Amniotic epithelial cell (primary cell): ENCODE measurements at regions not wholly inside any gene's neighbourhood (a gene's known extent, or its start where the extent isn't known, plus 50 kb on each side); places are given as distances from the start of the nearest gene placed in this dataset.
"Not testable (repeated sequence)": the region's sequence is repeated elsewhere in the genome, so short reads cannot be mapped to it uniquely, and the experiment has no call there.

ENCODE experiments used
- DNase-seq: peaks from one replicate; pipeline ENCODE4 v3.0.0-alpha.2; 2010; ENCODE audit warnings: low read depth

DNA sequence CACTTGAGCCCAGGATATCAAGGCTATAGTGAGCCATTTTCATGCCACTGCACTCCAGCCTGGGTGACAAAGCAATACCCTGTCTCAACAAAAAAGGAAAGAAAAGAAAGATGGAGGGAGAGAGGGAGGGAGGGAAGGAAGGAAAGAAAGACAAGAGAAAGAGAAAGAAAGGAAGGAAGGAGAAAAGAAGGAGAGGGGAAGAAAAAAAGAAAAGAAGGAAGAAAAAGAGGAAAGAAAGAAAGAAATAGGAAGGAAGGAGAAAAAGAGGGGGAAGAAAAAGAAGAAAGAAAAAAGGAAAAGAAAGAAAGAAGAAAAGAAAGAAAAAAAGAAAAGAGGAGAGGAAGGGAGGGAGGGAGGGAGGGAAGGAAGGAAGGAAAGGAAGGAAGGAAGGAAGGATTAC lies 321.5 kb upstream of the CNTNAP2 start:
- no peak for DNase-seq

GRCh38 chr7:145784809-145785780 lies 331.5 kb upstream of the CNTNAP2 start:
- no peak for DNase-seq

DNA sequence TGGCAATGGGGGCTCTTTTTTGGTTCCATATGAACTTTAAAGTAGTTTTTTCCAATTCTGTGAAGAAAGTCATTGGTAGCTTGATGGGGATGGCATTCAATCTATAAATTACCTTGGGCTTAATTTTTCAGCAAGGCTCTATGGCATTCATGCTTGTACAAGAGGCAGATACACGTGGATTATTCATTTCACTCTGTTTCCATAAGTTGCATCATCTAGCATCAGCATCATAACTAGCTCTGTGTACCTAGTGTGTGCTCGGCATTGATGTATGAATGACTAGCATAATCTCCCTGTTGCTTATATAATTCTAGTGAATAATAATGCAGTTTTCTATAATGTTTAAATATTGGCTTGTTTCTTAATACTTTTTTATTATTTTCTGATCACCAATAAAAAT lies 335.2 kb upstream of the CNTNAP2 start:
- DNase-seq = not testable (repeated sequence)

DNA sequence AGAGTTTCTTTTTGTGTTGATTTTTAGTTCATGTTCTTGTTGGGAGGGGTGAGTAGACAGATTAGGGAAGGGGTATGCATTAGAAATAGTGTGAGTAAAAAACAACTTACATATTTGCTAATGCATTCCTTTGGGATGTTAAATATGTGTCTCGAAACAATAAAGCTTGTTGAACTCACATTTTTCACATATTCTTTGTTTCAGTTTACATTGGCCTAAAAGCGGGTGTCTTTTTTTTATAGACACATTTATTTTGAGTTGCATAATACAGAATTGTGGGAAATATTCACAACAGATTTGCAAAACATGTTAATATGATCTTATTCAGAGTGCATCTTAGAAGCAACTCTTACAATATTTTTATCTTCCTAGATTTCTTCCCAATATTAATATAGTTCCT lies 337.5 kb upstream of the CNTNAP2 start:
- DNase-seq = no peak

DNA sequence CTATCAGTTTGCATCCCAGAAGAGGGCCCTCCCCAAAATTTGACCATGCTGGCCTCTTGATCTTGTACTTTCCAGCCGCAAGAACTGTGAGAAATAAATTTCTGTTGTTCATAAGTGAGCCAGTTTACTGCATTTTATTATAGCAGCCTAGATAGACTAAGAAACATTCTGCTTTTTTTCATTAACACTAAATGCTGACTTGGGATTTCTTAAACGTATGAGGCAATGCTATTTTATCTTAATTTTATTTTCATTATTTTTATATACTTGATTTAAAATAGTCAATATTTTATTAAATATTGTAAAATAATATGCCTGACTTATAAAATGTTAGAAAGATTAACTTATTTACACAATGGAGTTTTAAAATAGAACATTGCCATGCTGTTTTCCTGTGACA lies 341.8 kb upstream of the CNTNAP2 start:
- no peak for DNase-seq

DNA sequence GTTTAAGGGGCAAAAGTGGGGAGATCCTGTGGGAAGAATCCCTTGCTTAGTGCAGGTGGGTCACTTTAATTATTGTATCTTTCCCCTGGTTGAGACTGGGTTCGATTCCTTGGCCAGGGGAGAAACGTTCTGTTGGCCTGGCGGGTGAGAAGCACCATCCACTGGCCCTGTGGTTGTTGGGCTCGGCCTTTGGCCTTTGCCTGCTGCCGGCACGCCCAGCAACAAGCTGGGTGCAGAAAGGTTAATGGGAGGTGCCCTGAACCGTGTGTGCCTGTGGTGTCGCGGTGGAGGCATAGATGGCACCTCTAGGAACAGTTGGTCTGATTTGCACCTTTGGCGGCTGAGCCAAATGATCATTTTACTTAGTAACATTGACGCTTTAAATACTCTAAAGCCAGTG lies 363.6 kb upstream of the CNTNAP2 start:
- no peak for DNase-seq

DNA sequence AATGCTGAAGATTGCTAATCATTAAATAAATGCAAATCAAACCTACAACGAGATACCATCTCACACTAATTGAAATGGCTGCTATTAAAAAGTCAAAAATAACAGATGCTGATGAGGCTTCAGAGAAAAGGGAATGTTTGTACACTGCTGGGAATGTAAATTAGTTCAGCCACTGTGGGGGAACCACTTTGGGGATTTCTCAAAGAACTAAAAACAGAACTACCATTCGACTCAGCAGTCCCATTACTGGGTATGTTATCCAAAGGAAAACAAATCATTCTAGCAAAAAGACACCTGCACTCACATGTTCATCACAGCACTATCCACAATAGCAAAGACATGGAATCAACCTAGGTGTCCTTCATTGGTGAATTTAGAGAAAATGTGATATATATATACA lies 379.0 kb upstream of the CNTNAP2 start:
- DNase-seq = no peak

DNA sequence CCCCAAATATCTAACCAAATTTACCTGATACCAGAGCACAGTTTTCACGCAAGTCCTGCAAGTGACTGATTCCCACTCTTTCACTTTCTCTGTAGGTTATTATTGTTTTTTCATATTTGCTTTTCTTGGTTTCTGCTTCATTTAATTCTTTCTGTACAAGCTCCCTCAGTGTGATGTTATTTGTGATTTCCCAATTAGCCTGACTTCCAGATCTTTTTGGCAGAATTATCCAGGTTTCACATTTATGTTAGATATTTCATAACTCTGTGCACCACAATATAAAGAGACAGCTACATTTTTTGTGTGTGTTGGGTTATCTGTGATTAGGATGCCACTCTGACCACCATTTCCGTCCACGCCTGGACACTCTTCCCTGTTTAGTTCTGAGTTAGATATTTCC lies 381.5 kb upstream of the CNTNAP2 start:
- DNase-seq = no peak

DNA sequence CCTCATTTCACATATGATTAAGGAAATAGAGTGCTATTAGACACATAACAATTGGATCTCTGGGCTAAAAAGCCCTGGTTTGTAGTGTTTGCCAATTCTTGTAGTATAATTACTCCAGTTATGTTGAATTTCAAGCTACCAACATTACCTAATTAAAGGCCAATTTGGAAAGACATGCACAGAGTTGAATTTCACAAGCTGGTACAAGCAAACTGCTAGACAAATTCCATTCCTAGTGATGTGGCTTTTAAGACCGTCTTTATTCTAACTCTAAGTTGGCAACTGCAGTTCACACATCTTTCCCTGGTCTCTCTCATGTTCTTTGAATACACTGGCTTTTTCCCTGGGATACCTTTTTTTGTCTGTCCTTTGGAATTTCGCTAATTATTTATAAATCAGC lies 384.1 kb upstream of the CNTNAP2 start:
- no peak for DNase-seq

DNA sequence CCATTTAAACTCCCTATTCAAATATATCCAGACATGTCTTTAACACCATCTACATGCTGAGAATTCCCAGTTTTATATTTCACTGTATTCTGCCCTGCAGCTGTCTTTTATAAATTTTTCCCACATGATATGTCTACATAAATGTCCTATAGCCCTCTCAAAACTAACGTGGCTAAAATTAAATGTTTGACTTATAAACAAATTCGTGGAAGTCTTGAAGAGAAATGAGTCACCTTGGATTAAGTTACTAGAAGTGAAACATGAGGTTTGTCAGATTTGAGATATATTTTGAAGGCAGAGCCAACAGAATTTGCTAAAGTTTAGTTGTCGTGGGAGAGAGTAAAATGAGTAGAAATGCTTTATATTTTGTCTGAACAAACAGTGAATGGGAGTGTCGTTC lies 386.9 kb upstream of the CNTNAP2 start:
- DNase-seq = no peak

DNA sequence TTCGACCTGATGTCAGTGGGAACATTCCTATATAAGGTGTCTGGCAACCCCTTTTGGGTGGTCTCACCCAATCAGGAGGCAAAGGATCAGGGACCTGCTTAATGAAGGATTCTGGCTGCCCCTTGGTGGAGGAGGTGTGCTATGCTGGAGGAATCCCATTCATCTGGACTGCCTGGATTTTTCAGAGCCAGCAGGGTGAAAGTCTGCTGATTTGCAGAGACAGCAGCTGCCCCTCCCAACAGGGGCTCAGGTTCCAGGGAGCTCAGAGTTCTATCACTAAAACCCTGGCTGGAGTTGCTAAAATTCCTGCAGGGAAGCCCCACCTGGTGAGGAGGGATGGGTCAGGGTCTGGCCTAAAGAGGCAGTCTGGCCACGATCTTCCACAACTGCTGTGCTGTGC lies 398.5 kb upstream of the CNTNAP2 start:
- no peak for DNase-seq

- DNase-seq = no peak
Observed at GRCh38 chr7:145700488-145700887, 416.1 kb upstream of the CNTNAP2 start.

- no peak for DNase-seq
Observed at GRCh38 chr7:145698526-145699262, 417.9 kb upstream of the CNTNAP2 start.

DNA sequence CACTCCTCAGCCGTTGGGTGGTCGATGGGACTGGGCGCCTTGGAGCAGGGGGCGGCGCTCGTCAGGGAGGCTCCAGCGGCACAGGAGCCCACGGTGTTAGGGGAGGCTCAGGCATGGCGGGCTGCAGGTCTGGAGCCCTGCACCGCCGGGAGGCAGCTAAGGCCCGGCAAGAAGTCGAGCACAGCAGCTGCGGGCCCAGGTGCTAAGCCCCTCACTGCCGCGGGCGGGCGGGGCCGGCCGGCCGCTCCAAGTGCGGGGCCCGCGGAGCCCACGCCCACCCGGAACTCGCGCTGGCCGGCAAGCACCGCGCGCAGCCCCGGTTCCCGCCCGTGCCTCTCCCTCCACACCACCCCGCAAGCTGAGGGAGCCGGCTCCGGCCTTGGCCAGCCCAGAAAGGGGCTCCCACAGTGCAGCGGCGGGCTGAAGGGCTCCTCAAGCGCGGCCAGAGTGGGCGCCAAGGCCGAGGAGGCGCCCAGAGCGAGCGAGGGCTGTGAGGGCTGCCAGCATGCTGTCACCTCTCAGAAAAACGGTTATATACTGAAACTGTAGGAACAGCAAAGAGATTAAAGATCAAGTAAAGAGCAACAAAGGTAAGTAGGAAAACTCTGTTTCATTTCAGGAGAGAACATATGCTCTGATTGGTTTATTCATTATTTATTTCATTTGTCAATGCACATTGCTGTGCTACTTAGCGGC lies 419.0 kb upstream of the CNTNAP2 start:
- not testable (repeated sequence) for DNase-seq

GRCh38 chr7:145696071-145696470 lies 420.5 kb upstream of the CNTNAP2 start:
- DNase-seq = no peak

- DNase-seq = no peak
Observed at GRCh38 chr7:145692237-145692950, 424.2 kb upstream of the CNTNAP2 start.

DNA sequence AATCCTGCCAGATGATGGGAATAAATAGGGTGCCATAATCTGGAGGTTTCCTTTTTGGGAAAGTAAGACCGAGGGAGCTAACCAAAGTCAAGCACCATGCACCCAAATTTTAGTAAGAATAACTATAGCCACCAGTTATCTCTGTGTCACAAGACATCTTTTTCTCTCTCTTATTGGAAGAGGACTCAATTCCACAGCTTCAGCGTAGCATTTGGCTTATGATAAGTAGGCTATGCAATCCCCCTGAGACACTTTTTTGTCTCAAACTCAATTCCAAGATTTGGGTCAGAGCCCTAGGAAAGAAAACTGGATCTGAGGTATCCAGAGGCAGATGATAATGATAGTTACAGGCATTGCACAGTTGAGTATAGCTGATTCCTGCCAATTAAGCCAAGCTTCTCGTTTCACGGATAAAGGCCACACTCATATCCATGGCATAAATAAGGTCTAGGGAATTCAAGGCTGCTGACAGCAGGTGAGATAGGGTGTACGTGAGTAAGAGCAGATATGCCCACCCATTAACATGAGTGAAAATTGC lies 425.2 kb upstream of the CNTNAP2 start:
- DNase-seq = no peak

DNA sequence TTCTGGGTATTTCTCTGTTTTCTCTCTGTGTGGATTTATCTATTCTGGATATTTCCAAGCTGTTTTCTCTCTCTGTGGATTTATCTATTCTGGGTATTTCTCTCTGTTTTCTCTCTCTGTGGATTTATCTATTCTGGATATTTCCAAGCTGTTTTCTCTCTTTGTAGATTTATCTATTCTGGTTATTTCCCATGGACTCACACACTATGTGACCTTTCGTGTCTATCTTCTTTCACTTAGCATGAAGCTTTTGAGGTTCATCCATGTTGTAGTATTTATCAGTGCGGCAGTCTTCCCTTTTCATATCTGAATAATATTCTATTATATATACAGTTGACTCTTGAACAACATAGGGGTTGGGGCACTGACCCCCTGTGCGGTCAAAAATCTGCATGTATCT lies 435.0 kb upstream of the CNTNAP2 start:
- DNase-seq = no peak

GRCh38 chr7:145681159-145681558 lies 435.4 kb upstream of the CNTNAP2 start:
- DNase-seq = no peak

- DNase-seq = no peak
Observed at GRCh38 chr7:145665499-145666258, 450.9 kb upstream of the CNTNAP2 start.

- DNase-seq = no peak
Observed at GRCh38 chr7:145655666-145656065, 460.9 kb upstream of the CNTNAP2 start.
